Duodenal mucosa (tissue), 2 donors: ENCODE measurements at regions not wholly inside any gene's neighbourhood (a gene's known extent, or its start where the extent isn't known, plus 50 kb on each side); places are given as distances from the start of the nearest gene placed in this dataset.
"Not testable (repeated sequence)": the region's sequence is repeated elsewhere in the genome, so short reads cannot be mapped to it uniquely, and the experiment has no call there.

Experiments
- H3K27ac ChIP-seq: one replicate; pipeline ENCODE4 v1.7.0; 2013; ENCODE audit warnings: low read depth, low read length
- H3K27me3 ChIP-seq, 2 donors: one replicate each; pipeline ENCODE4 v1.7.0; 2013; ENCODE audit warnings: low read length in 2 of 2, control low read depth in 1 of 2; ENCODE audit not compliant: insufficient read depth in 2 of 2, control insufficient read depth in 1 of 2
- H3K36me3 ChIP-seq, 2 donors: one replicate each; pipeline ENCODE4 v1.7.0; 2013; ENCODE audit warnings: low read length in 2 of 2, control low read depth in 1 of 2; ENCODE audit not compliant: insufficient read depth in 2 of 2, control insufficient read depth in 1 of 2
- H3K4me1 ChIP-seq, 2 donors: one replicate each; pipeline ENCODE4 v1.7.0; 2013; ENCODE audit warnings: low read length in 2 of 2, control low read depth in 1 of 2; ENCODE audit not compliant: insufficient read depth in 2 of 2, control insufficient read depth in 1 of 2
- H3K4me3 ChIP-seq, 2 donors: one replicate each; pipeline ENCODE4 v1.7.0; 2013; ENCODE audit warnings: low read length in 2 of 2, low read depth in 1 of 2
- H3K9ac ChIP-seq, 2 donors: one replicate each; pipeline ENCODE4 v1.7.0; 2013; ENCODE audit warnings: low read length in 2 of 2, low read depth in 1 of 2
- H3K9me3 ChIP-seq, 2 donors: one replicate each; pipeline ENCODE4 v1.7.0; 2013; ENCODE audit warnings: low read length in 2 of 2, control low read depth in 1 of 2; ENCODE audit not compliant: control insufficient read depth in 1 of 2

DNA sequence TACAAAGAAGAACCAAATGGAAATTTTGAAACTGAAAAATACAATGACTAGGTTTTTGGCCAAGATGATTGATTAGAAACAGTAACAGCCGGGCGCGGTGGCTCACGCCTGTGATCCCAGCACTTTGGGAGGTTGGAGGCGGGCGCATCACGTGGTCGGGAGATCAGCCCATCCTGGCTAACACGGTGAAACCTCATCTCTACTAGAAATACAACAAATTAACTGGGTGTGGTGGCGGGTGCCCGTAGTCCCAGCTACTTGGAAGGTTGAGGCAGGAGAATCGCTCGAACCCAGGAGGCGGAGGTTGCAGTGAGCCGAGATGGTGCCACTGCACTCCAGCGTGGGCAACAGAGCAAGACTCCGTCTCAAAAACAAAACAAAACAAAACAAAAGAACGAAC lies 785.8 kb upstream of the DDX18 start:
- H3K9ac ChIP-seq, H3K4me1 ChIP-seq, H3K27ac ChIP-seq, H3K4me3 ChIP-seq, H3K9me3 ChIP-seq, H3K27me3 ChIP-seq, H3K36me3 ChIP-seq: not testable (repeated sequence)

DNA sequence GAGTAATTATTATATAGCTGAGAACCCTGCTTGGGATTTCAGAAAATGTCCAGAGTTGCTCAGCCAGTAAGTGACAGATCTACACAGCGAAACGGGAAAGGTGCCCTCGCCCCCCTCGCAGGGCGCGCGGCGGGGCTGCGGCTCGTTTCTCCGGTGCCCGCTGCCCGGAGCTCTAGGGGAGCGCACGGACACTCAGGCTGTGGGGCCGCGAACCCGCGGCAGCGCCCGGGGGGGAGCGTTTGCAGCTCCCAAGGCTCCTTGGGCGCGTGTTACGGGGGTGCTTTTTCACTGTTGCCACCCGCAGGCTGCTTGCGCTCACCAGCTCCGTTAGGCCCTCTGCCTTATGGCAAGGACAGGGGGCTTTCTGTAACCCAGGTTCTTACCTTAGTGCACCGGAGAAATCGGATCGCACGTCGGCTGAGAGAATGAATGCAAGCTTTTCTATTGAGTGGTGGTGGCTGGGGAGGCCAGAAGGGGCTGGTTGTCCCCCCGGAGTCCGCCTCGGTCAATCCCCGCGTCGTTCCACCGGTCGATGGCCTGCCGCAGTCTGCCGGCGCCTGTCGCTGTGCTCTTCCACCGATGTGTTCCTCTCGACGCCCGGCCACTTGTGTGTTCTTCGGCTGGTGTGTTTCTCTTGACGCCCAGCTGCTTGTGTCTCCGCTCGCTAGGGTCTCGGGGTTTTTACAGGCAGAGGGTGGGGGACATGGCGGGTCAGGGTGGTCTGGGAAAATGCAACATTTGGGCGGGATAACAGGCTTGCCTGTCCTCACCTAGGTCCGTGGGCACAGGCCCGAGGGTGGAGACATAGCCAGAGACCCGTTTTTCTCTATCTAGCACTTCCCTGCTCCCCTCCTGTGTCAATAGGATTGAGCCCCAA lies 758.8 kb upstream of the DDX18 start:
- Histone ChIP-seq H3K36me3 (no peaks in the 10 kb centered on the region), H3K4me3 (no peak overlapping the region), H3K4me1 (no peaks in the 10 kb centered on the region), H3K27ac (no peak overlapping the region), H3K9ac (no peak overlapping the region), H3K27me3 (no peaks in the 10 kb centered on the region), H3K9me3 (no peaks in the 10 kb centered on the region)

DNA sequence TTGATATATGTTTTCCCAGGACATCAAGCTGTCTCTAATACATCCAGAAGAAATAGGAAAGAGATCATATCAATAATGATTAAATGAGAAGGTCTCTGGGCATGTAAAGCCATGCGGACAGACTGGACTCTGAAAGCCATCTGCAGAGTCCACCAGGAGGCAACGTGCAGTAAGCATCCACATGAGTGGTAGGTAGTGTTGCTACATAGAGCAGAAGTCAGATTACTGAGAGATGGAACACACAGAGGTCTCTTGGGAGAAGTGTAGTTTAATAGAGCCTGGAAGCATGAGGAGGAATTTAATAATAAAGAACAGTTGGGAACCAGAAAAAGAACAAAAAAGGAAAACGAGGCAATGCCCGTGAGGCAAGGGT lies 758.1 kb upstream of the DDX18 start:
- no peak overlapping the region for H3K4me3 ChIP-seq
- no peak overlapping the region for H3K27ac ChIP-seq
- H3K9me3 ChIP-seq = no peaks in the 10 kb centered on the region
- H3K4me1 ChIP-seq = no peaks in the 10 kb centered on the region
- no peaks in the 10 kb centered on the region for H3K27me3 ChIP-seq
- no peaks in the 10 kb centered on the region for H3K36me3 ChIP-seq
- H3K9ac ChIP-seq = no peak overlapping the region

DNA sequence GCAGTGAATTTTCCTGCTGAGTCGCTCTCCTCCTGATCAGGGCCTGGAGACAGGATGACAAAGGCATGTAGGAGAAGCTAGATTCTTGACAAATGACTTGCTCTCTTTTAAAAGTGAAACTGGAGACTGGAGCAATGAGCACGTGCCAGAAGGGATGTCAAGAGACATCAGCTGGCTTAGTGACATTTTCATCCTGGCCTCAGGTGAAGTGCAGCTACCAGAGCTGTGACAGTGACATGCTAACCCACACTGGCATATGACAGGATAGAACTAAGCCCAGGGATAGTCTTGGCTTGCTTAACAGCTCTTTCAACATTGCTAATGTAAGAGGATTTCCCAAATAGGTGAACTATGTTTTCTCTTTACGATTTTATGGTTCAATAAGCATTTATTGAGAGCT lies 757.5 kb upstream of the DDX18 start:
- Histone ChIP-seq H3K27ac (no peak overlapping the region), H3K9me3 (no peaks in the 10 kb centered on the region), H3K27me3 (no peaks in the 10 kb centered on the region), H3K4me3 (no peak overlapping the region), H3K4me1 (no peaks in the 10 kb centered on the region), H3K36me3 (no peaks in the 10 kb centered on the region), H3K9ac (no peak overlapping the region)

DNA sequence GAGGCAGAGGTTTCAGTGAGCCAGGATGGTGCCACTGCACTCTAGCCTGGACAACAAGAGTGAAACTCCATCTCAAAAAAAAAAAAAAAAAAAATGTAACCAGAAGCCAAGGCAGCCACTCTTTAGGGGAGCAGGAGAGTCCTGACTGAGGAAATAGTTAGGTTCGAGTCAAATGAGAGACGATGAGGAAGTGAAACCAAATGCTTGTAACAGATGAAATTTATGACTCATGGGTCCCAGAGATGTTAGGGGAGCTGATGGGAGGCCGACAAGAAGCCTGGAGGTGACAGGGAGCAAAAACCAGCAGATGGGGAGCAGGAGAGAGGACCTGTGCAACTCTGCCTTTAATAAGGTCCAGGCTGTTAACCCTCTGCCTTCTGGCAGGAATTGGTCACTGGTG lies 756.1 kb upstream of the DDX18 start:
- Histone ChIP-seq H3K27ac (no peak overlapping the region), H3K27me3 (no peaks in the 10 kb centered on the region), H3K36me3 (no peaks in the 10 kb centered on the region), H3K4me3 (no peak overlapping the region), H3K9ac (no peak overlapping the region), H3K9me3 (no peaks in the 10 kb centered on the region), H3K4me1 (no peaks in the 10 kb centered on the region)

DNA sequence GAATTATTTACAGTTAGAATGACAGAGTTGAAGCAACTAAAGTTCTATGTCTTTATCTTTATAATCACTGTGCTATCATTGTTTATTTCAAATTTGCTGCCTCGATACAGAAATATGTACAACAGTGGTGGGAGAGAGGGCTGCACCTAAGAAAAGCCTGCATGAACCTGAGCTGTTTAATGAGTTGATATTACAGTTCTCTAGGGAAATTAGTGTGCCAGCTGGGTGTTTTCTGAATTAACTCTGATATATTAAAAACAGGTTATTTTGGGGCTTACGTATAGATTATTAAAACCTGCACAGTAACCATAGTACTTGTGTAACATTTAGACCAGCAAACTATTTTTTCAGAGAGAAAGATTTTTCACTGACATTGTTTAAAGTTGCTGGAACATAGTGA lies 750.5 kb upstream of the DDX18 start:
- Histone ChIP-seq H3K27me3 (no peaks in the 10 kb centered on the region), H3K36me3 (no peaks in the 10 kb centered on the region), H3K27ac (no peak overlapping the region), H3K9me3 (no peaks in the 10 kb centered on the region), H3K9ac (no peak overlapping the region), H3K4me3 (no peak overlapping the region), H3K4me1 (peaks cover 3 to 11% of the 10 kb centered on the region in 2 donors)

GRCh38 chr2:117065912-117066311 lies 748.6 kb upstream of the DDX18 start:
- no peak overlapping the region for H3K4me3 ChIP-seq
- H3K27me3 ChIP-seq = no peaks in the 10 kb centered on the region
- no peaks in the 10 kb centered on the region for H3K36me3 ChIP-seq
- H3K9ac ChIP-seq = no peak overlapping the region
- no peak overlapping the region for H3K27ac ChIP-seq
- H3K4me1 ChIP-seq = peaks cover 4 to 11% of the 10 kb centered on the region in 2 donors
- H3K9me3 ChIP-seq = peaks cover 0 to 3% of the 10 kb centered on the region in 2 donors

GRCh38 chr2:117067900-117068299 lies 746.6 kb upstream of the DDX18 start:
- Histone ChIP-seq H3K4me3 (no peak overlapping the region), H3K27me3 (no peaks in the 10 kb centered on the region), H3K9ac (no peak overlapping the region), H3K27ac (no peak overlapping the region), H3K36me3 (no peaks in the 10 kb centered on the region), H3K9me3 (peaks cover 0 to 5% of the 10 kb centered on the region in 2 donors), H3K4me1 (peaks cover 4 to 11% of the 10 kb centered on the region in 2 donors)

- Histone ChIP-seq H3K27ac (no peak overlapping the region), H3K36me3 (no peaks in the 10 kb centered on the region), H3K4me3 (no peak overlapping the region), H3K27me3 (no peaks in the 10 kb centered on the region), H3K9me3 (peaks cover 0 to 5% of the 10 kb centered on the region in 2 donors), H3K9ac (no peak overlapping the region), H3K4me1 (peaks cover 4 to 11% of the 10 kb centered on the region in 2 donors)
These were observed 746.1 kb upstream of the DDX18 start for GRCh38 chr2:117068371-117068770.

GRCh38 chr2:117071556-117072102 lies 742.9 kb upstream of the DDX18 start:
- Histone ChIP-seq H3K4me3 (no peak overlapping the region), H3K9ac (no peak overlapping the region), H3K4me1 (peaks cover 4 to 11% of the 10 kb centered on the region in 2 donors), H3K27me3 (no peaks in the 10 kb centered on the region), H3K27ac (no peak overlapping the region), H3K36me3 (no peaks in the 10 kb centered on the region), H3K9me3 (peaks cover 0 to 5% of the 10 kb centered on the region in 2 donors)
